Activated naive CD8-positive, alpha-beta T cell treated with anti-CD3 and anti-CD28 coated beads, Interleukin-2, amount 50 U/mL, for 24 hours (primary cell): ENCODE measurements at regions not wholly inside any gene's neighbourhood (a gene's known extent, or its start where the extent isn't known, plus 50 kb on each side); places are given as distances from the start of the nearest gene placed in this dataset.

Source experiments
- ATAC-seq: fragments of 150-1000 bp; cut with Tn5 transposase; one replicate; pipeline ENCODE4 v1.10.0; 2021
- DNase-seq: peaks from one replicate; pipeline ENCODE4 v3.0.0; 2021
- H3K27ac Mint-ChIP-seq: one replicate; pipeline ENCODE4 v1.8.0; 2021; ENCODE audit warnings: mild to moderate bottlenecking, mixed read lengths
- H3K27me3 Mint-ChIP-seq: one replicate; pipeline ENCODE4 v1.8.0; 2021; ENCODE audit warnings: mixed read lengths
- H3K36me3 Mint-ChIP-seq: one replicate; pipeline ENCODE4 v1.8.0; 2021; ENCODE audit warnings: low read depth, mixed read lengths
- H3K4me1 Mint-ChIP-seq: one replicate; pipeline ENCODE4 v1.8.0; 2021; ENCODE audit warnings: mixed read lengths
- H3K4me3 Mint-ChIP-seq: one replicate; pipeline ENCODE4 v1.8.0; 2021; ENCODE audit warnings: mild to moderate bottlenecking, moderate library complexity, mixed read lengths
- H3K9me3 Mint-ChIP-seq: one replicate; pipeline ENCODE4 v1.8.0; 2021; ENCODE audit warnings: mixed read lengths

GRCh38 chr11:32311346-32312065 lies 123.8 kb downstream of the WT1 start:
- no peak overlapping the region for H3K27ac Mint-ChIP-seq
- H3K27me3 Mint-ChIP-seq = peaks cover 11% of the 10 kb centered on the region
- H3K4me1 Mint-ChIP-seq = peaks cover 6% of the 10 kb centered on the region
- DNase-seq = no peak
- ATAC-seq = no peak
- no peaks in the 10 kb centered on the region for H3K36me3 Mint-ChIP-seq
- H3K9me3 Mint-ChIP-seq = no peaks in the 10 kb centered on the region
- H3K4me3 Mint-ChIP-seq = no peak overlapping the region

DNA sequence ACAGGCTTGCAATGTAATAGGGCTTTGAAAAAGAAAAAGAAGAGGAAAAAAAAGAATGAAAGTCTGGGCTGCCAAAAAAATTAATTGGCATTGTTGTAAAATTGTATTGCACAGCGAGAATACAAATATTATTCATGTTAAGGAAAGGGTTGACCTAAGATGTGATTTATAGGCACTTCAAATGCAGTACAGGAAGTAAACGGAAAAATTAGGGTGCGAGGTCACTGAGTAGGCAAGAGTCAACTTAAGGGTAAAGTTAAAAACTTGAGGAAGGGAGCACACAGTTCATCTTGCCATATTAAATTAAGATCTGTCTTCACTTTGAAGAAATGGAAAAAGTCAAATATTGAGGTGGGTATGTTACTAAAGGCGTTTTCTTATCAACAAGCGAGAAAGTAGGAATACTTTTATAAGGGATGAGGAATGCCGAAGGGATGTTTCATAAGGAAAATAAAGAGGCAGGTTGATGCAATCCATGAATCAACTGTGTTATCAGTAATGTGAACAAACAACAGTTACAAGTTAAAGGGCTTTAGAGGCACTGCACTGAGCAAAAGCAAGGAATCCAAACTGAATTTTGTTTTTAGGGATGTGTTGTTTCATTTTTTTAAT lies 123.0 kb downstream of the WT1 start:
- DNase-seq = no peak
- H3K4me3 Mint-ChIP-seq = no peak overlapping the region
- H3K27me3 Mint-ChIP-seq = peaks cover 11% of the 10 kb centered on the region
- H3K36me3 Mint-ChIP-seq = no peaks in the 10 kb centered on the region
- ATAC-seq = no peak
- no peak overlapping the region for H3K27ac Mint-ChIP-seq
- peaks cover 12% of the 10 kb centered on the region for H3K4me1 Mint-ChIP-seq
- no peaks in the 10 kb centered on the region for H3K9me3 Mint-ChIP-seq

GRCh38 chr11:32312865-32313403 lies 122.4 kb downstream of the WT1 start:
- no peak overlapping the region for H3K27ac Mint-ChIP-seq
- H3K9me3 Mint-ChIP-seq = no peaks in the 10 kb centered on the region
- H3K27me3 Mint-ChIP-seq = peaks cover 11% of the 10 kb centered on the region
- H3K36me3 Mint-ChIP-seq = no peaks in the 10 kb centered on the region
- peaks cover 18% of the 10 kb centered on the region for H3K4me1 Mint-ChIP-seq
- ATAC-seq (peak; percentile 76), DNase-seq (peak; percentile 17)
- no peak overlapping the region for H3K4me3 Mint-ChIP-seq

GRCh38 chr11:32313477-32313876 lies 121.9 kb downstream of the WT1 start:
- Mint-ChIP-seq H3K4me3 (no peak overlapping the region), H3K36me3 (no peaks in the 10 kb centered on the region), H3K9me3 (no peaks in the 10 kb centered on the region), H3K4me1 (peaks cover 24% of the 10 kb centered on the region), H3K27ac (no peak overlapping the region), H3K27me3 (peaks cover 11% of the 10 kb centered on the region)
- ATAC-seq (no peak), DNase-seq (no peak)

- H3K4me1 Mint-ChIP-seq = peaks cover 24% of the 10 kb centered on the region
- no peak for DNase-seq
- no peak for ATAC-seq
- H3K9me3 Mint-ChIP-seq = no peaks in the 10 kb centered on the region
- no peak overlapping the region for H3K27ac Mint-ChIP-seq
- H3K27me3 Mint-ChIP-seq = peaks cover 11% of the 10 kb centered on the region
- no peak overlapping the region for H3K4me3 Mint-ChIP-seq
- H3K36me3 Mint-ChIP-seq = no peaks in the 10 kb centered on the region
These were observed 120.2 kb downstream of the WT1 start for GRCh38 chr11:32315121-32315520.

DNA sequence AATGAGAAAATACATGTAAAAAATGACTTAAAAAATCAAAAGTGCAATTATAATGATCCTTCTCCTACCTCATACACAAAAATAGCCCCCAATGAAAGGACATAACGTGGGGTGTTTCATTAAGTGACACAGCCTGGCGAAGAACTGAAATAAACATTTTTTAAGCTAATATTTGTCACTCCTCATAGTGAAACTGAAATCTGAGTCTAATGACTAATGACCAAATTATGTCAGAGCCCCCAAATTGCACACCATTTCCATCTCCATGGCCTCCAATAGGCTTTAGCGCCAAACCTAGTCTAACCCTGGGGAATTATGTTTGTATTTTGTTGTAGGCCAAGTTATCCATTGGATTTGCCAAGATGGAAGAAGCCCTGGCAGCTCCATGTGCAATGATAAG lies 119.1 kb downstream of the WT1 start:
- Mint-ChIP-seq H3K27me3 (peaks cover 10% of the 10 kb centered on the region), H3K4me3 (no peak overlapping the region), H3K27ac (no peak overlapping the region), H3K4me1 (peaks cover 24% of the 10 kb centered on the region), H3K9me3 (no peaks in the 10 kb centered on the region), H3K36me3 (no peaks in the 10 kb centered on the region)
- DNase-seq (no peak), ATAC-seq (no peak)

- no peak for DNase-seq
- Mint-ChIP-seq H3K27ac (no peak overlapping the region), H3K4me1 (peaks cover 24% of the 10 kb centered on the region), H3K9me3 (no peaks in the 10 kb centered on the region), H3K4me3 (no peak overlapping the region), H3K36me3 (no peaks in the 10 kb centered on the region), H3K27me3 (peaks cover 13% of the 10 kb centered on the region)
- ATAC-seq = peak; percentile 61
These were observed 118.3 kb downstream of the WT1 start for GRCh38 chr11:32316858-32317642.

GRCh38 chr11:32317643-32318042 lies 117.7 kb downstream of the WT1 start:
- Mint-ChIP-seq H3K27ac (no peak overlapping the region), H3K4me1 (peaks cover 24% of the 10 kb centered on the region), H3K9me3 (no peaks in the 10 kb centered on the region), H3K27me3 (peaks cover 13% of the 10 kb centered on the region), H3K4me3 (no peak overlapping the region), H3K36me3 (no peaks in the 10 kb centered on the region)
- DNase-seq = no peak
- ATAC-seq = peak; percentile 12

- no peak overlapping the region for H3K27ac Mint-ChIP-seq
- H3K36me3 Mint-ChIP-seq = no peaks in the 10 kb centered on the region
- no peaks in the 10 kb centered on the region for H3K9me3 Mint-ChIP-seq
- peaks cover 24% of the 10 kb centered on the region for H3K4me1 Mint-ChIP-seq
- DNase-seq (no peak), ATAC-seq (peak; percentile 39)
- H3K27me3 Mint-ChIP-seq = peaks cover 11% of the 10 kb centered on the region
- no peak overlapping the region for H3K4me3 Mint-ChIP-seq
These were observed 117.0 kb downstream of the WT1 start for GRCh38 chr11:32318071-32319055.

DNA sequence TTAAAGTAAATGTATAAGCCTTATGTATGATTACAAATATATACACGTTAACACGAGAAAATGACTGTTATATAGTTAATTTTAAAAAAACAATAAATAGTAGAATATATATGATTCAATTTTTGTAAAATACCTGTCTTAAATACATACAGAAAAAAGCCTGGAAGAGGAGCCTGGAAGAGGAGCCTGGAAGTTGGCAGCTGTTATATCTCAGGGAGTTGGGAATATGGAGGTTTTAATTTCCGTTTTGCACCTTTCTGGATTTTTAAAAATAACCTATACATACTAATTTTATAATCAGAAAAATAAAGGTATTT lies 111.6 kb downstream of the WT1 start:
- DNase-seq = no peak
- no peaks in the 10 kb centered on the region for H3K36me3 Mint-ChIP-seq
- H3K9me3 Mint-ChIP-seq = no peaks in the 10 kb centered on the region
- H3K27me3 Mint-ChIP-seq = peaks cover 16% of the 10 kb centered on the region
- no peak for ATAC-seq
- no peak overlapping the region for H3K27ac Mint-ChIP-seq
- no peak overlapping the region for H3K4me3 Mint-ChIP-seq
- H3K4me1 Mint-ChIP-seq = no peaks in the 10 kb centered on the region

DNA sequence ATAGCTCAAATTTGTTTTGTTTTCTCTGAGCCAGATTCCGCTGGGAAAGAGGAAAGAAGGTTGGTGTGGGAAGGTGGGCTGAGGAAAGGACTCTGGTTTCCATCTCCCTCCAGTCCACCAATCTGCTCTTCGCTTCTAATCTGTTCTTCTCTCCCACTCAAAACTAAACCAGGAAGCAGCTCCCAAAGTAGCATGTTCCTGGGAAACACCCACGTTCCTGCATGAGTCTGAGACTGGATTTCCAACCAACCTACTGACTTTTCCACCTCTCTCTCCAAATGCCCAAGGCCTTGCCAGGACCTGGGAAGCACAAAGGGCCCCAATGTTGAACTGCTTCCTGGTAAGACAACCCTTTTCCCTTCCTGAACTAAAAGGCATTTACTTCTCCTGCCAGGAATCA lies 110.2 kb downstream of the WT1 start:
- Mint-ChIP-seq H3K27me3 (peaks cover 18% of the 10 kb centered on the region), H3K4me3 (no peak overlapping the region), H3K9me3 (no peaks in the 10 kb centered on the region), H3K27ac (no peak overlapping the region), H3K4me1 (no peaks in the 10 kb centered on the region), H3K36me3 (no peaks in the 10 kb centered on the region)
- no peak for DNase-seq
- no peak for ATAC-seq

DNA sequence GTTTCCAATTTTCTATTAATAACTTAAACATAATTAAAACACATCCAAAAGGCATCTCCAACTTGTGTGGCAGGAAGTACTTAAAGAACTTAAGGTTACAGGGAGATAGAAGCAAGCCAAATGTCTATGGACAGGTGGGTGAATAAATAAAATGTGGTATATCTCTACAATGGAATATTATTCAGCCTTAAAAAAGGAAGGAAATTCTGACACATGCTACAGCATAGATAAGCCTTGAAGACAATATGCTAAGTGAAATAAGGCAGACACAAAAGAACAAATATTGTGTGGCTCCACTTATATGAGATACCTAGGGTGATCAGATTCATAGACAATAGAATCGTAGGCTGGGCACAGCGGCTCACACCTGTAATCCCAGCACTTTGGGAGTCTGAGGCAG lies 109.6 kb downstream of the WT1 start:
- no peaks in the 10 kb centered on the region for H3K36me3 Mint-ChIP-seq
- H3K27me3 Mint-ChIP-seq = peaks cover 21% of the 10 kb centered on the region
- H3K4me3 Mint-ChIP-seq = no peak overlapping the region
- no peak overlapping the region for H3K27ac Mint-ChIP-seq
- no peaks in the 10 kb centered on the region for H3K4me1 Mint-ChIP-seq
- DNase-seq (no peak), ATAC-seq (no peak)
- H3K9me3 Mint-ChIP-seq = no peaks in the 10 kb centered on the region

GRCh38 chr11:32326522-32326921 lies 108.8 kb downstream of the WT1 start:
- DNase-seq = no peak
- ATAC-seq = no peak
- H3K4me3 Mint-ChIP-seq = no peak overlapping the region
- H3K27ac Mint-ChIP-seq = no peak overlapping the region
- no peaks in the 10 kb centered on the region for H3K4me1 Mint-ChIP-seq
- H3K9me3 Mint-ChIP-seq = no peaks in the 10 kb centered on the region
- peaks cover 23% of the 10 kb centered on the region for H3K27me3 Mint-ChIP-seq
- no peaks in the 10 kb centered on the region for H3K36me3 Mint-ChIP-seq

DNA sequence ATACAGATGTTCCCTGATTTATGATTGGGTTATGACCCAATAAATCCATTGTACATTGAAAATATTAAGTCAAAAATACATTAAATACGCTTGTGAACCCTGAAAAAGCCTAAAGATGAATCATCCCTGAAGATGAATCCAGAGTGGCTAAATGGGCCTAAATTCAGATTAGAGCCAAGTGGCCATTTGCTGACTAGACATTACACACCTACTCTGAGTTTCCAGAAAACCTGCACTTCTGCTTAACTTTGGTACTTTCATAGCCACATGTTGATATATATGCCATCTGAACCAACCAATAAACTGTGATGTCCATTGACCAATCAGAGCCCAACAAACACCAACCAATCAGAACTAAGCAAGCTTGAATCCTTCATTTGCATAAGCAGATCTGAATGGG lies 106.9 kb downstream of the WT1 start:
- DNase-seq = no peak
- no peak overlapping the region for H3K4me3 Mint-ChIP-seq
- peaks cover 31% of the 10 kb centered on the region for H3K27me3 Mint-ChIP-seq
- H3K9me3 Mint-ChIP-seq = no peaks in the 10 kb centered on the region
- peaks cover 6% of the 10 kb centered on the region for H3K4me1 Mint-ChIP-seq
- no peaks in the 10 kb centered on the region for H3K36me3 Mint-ChIP-seq
- no peak overlapping the region for H3K27ac Mint-ChIP-seq
- no peak for ATAC-seq
